Panc1 (cell line): ENCODE measurements at regions not wholly inside any gene's neighbourhood (a gene's known extent, or its start where the extent isn't known, plus 50 kb on each side); places are given as distances from the start of the nearest gene placed in this dataset.

Experiments used
- CTCF ChIP-seq: fragments of 450-650 bp; IDR thresholded peaks from 2 replicates; pipeline ENCODE4 v1.5.1; 2017; ENCODE audit warnings: mild to moderate bottlenecking
- POLR2AphosphoS5 ChIP-seq: IDR thresholded peaks from 2 replicates; pipeline ENCODE4 v1.6.1; 2012; ENCODE audit warnings: mild to moderate bottlenecking, low read depth, low read length, moderate library complexity
- SIN3A ChIP-seq: IDR thresholded peaks from 2 replicates; pipeline ENCODE4 v1.6.1; 2012; ENCODE audit warnings: low read depth, mild to moderate bottlenecking, low read length, moderate library complexity, borderline replicate concordance; ENCODE audit not compliant: insufficient read depth
- TCF7L2 ChIP-seq: IDR thresholded peaks from 2 replicates; pipeline ENCODE4 v1.6.1; 2011; ENCODE audit warnings: mild to moderate bottlenecking, low read depth, low read length, inconsistent platforms

- TF ChIP-seq TCF7L2 (no peak), CTCF (no peak), POLR2AphosphoS5 (no peak), SIN3A (no peak)
Observed at GRCh38 chr1:5648410-5649165, 343.6 kb downstream of the NPHP4 start.
